GM12891 (cell line): ENCODE measurements at regions not wholly inside any gene's neighbourhood (a gene's known extent, or its start where the extent isn't known, plus 50 kb on each side); places are given as distances from the start of the nearest gene placed in this dataset.

ENCODE experiments used
- POLR2A ChIP-seq: IDR thresholded peaks from 2 replicates; pipeline ENCODE4 v1.6.1; 2011; ENCODE audit warnings: low read depth, low read length, control low read depth
- POLR2AphosphoS5 ChIP-seq: IDR thresholded peaks from 2 replicates; pipeline ENCODE4 v1.6.1; 2011; ENCODE audit warnings: low read depth, low read length, control low read depth
- TAF1 ChIP-seq: IDR thresholded peaks from 2 replicates; pipeline ENCODE4 v1.6.1; 2011; ENCODE audit warnings: low read depth, low read length, control low read depth

GRCh38 chr9:90261698-90262097 lies 380.9 kb downstream of the DIRAS2 start:
- TF ChIP-seq POLR2AphosphoS5 (no peak), POLR2A (no peak), TAF1 (no peak)
